CD4-positive, alpha-beta T cell treated with Interleukin-17A for 1 hour (primary cell): ENCODE measurements at regions not wholly inside any gene's neighbourhood (a gene's known extent, or its start where the extent isn't known, plus 50 kb on each side); places are given as distances from the start of the nearest gene placed in this dataset.

ENCODE experiments used
- DNase-seq: peaks from one replicate; pipeline ENCODE4 v3.0.0-alpha.2; 2020

- no peak for DNase-seq
These were observed 337.0 kb downstream of the CYRIA start for GRCh38 chr2:16328521-16329190.

GRCh38 chr2:16327326-16327725 is 338.3 kb downstream of the CYRIA start:
- DNase-seq: no peak

GRCh38 chr2:16326711-16327300 is 338.8 kb downstream of the CYRIA start:
- no peak for DNase-seq

GRCh38 chr2:16325976-16326510 is 339.6 kb downstream of the CYRIA start:
- DNase-seq: no peak

- DNase-seq: no peak
These were observed 340.3 kb downstream of the CYRIA start for GRCh38 chr2:16325016-16325975.

GRCh38 chr2:16324544-16324937 is 341.1 kb downstream of the CYRIA start:
- DNase-seq: no peak

GRCh38 chr2:16323551-16324543 is 341.8 kb downstream of the CYRIA start:
- DNase-seq: no peak

- no peak for DNase-seq
These were observed 342.5 kb downstream of the CYRIA start for GRCh38 chr2:16323126-16323520.

- no peak for DNase-seq
These were observed 343.1 kb downstream of the CYRIA start for GRCh38 chr2:16322308-16323125.

- no peak for DNase-seq
These were observed 343.8 kb downstream of the CYRIA start for GRCh38 chr2:16321872-16322271.

- DNase-seq: no peak
These were observed 344.4 kb downstream of the CYRIA start for GRCh38 chr2:16321256-16321655.

GRCh38 chr2:16320716-16321115 is 344.9 kb downstream of the CYRIA start:
- no peak for DNase-seq

GRCh38 chr2:16319551-16320121 is 346.0 kb downstream of the CYRIA start:
- no peak for DNase-seq

GRCh38 chr2:16318474-16319195 is 347.0 kb downstream of the CYRIA start:
- no peak for DNase-seq

GRCh38 chr2:16318051-16318450 is 347.6 kb downstream of the CYRIA start:
- DNase-seq: no peak

GRCh38 chr2:16317211-16317830 is 348.3 kb downstream of the CYRIA start:
- DNase-seq: no peak

- DNase-seq: no peak
These were observed 349.0 kb downstream of the CYRIA start for GRCh38 chr2:16316456-16317210.

GRCh38 chr2:16315908-16316307 is 349.7 kb downstream of the CYRIA start:
- DNase-seq: no peak

- DNase-seq: no peak
These were observed 350.2 kb downstream of the CYRIA start for GRCh38 chr2:16315458-16315835.
